GM12865 (cell line): ENCODE measurements at regions not wholly inside any gene's neighbourhood (a gene's known extent, or its start where the extent isn't known, plus 50 kb on each side); places are given as distances from the start of the nearest gene placed in this dataset.
"Not testable (repeated sequence)": the region's sequence is repeated elsewhere in the genome, so short reads cannot be mapped to it uniquely, and the experiment has no call there.

ENCODE experiments used
- DNase-seq: peaks from one replicate; pipeline ENCODE4 v3.0.0; 2010; ENCODE audit warnings: low read depth
- H3K4me3 ChIP-seq: 2 replicates; pipeline ENCODE4 v1.5.1; 2011; ENCODE audit warnings: mild to moderate bottlenecking, low read depth, low read length, control low read depth
- TF ChIP-seq, protein P1 (sequence below): IDR thresholded peaks from 2 replicates; pipeline ENCODE4 v1.5.1; 2011; ENCODE audit warnings: low read length, control low read depth, low read depth, inconsistent platforms; ENCODE audit not compliant: insufficient read depth; ENCODE audit errors: missing control alignments

GRCh38 chr7:131038153-131038552 is 289.5 kb upstream of the MKLN1 start:
- TF ChIP-seq, protein P1, sequence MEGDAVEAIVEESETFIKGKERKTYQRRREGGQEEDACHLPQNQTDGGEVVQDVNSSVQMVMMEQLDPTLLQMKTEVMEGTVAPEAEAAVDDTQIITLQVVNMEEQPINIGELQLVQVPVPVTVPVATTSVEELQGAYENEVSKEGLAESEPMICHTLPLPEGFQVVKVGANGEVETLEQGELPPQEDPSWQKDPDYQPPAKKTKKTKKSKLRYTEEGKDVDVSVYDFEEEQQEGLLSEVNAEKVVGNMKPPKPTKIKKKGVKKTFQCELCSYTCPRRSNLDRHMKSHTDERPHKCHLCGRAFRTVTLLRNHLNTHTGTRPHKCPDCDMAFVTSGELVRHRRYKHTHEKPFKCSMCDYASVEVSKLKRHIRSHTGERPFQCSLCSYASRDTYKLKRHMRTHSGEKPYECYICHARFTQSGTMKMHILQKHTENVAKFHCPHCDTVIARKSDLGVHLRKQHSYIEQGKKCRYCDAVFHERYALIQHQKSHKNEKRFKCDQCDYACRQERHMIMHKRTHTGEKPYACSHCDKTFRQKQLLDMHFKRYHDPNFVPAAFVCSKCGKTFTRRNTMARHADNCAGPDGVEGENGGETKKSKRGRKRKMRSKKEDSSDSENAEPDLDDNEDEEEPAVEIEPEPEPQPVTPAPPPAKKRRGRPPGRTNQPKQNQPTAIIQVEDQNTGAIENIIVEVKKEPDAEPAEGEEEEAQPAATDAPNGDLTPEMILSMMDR = no peak
- no peak for DNase-seq
- H3K4me3 ChIP-seq = no peak overlapping the region

- TF ChIP-seq, protein P1 = no peak
- DNase-seq = no peak
- no peak overlapping the region for H3K4me3 ChIP-seq
Measured at GRCh38 chr7:131039355-131039762, 288.3 kb upstream of the MKLN1 start.

DNA sequence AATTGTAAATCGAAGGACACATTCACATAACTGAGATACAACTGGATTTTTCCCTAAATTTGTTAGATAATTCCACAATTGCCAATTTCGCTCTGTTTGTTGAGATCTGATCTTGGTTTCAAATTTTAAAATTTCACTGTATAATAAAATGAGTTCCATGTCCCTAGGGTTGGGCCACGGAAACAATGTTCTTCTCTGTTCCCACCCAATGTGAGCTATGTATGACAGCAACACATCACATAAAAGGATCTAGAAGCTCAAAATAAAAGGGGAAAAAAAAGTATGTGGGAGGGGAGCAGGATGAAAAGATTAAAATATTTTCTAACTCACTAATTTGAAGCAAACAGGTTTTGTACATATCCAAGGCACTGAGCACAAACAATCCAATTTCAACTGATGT is 287.8 kb upstream of the MKLN1 start:
- no peak overlapping the region for H3K4me3 ChIP-seq
- TF ChIP-seq, protein P1 = no peak
- no peak for DNase-seq

DNA sequence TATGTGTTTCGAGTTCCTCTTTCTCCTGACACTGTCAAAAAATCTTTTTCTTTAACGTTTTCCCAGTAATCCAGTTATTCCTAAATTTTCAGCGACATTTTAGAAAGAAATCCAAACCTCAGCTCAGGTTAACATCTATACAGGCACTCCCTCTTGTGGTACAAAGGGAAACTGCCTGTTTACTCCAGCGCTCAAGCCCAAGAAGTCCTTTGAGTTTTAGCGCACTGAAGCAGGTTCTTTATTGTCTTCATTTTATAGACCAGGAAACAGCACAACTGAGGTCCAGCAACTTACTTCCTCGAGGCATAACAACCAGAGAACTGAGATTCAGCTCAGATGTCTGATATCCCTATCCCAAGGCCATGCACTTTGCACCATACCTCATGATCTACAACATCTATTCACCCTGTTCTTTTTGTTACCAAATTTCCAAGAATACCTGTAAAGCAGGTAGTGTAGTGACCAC is 287.2 kb upstream of the MKLN1 start:
- TF ChIP-seq, protein P1 = peak; percentile 92
- H3K4me3 ChIP-seq = no peak overlapping the region
- peak; percentile 82 for DNase-seq

GRCh38 chr7:131041012-131041695 is 286.5 kb upstream of the MKLN1 start:
- not testable (repeated sequence) for DNase-seq, H3K4me3 ChIP-seq

GRCh38 chr7:131042269-131043160 is 285.2 kb upstream of the MKLN1 start:
- TF ChIP-seq, protein P1 = no peak
- no peak for DNase-seq
- no peak overlapping the region for H3K4me3 ChIP-seq

DNA sequence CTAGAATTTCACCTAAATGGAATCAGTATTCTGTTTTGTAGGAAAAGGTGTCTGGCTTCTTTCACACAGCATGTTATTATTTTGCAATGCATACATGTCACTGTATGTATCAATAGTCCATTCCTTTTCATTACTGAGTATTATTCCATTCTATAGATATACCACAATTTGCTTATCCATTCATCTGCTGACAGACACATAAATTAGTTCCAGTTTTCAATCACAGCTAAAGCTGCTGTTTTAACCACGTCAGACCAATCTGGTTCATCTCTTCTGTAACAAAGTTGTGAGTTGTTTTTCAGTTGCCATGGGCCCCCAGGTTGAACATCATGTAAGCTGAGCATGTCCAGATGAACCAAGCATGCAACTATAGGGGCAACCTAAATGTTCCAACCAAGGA is 282.1 kb upstream of the MKLN1 start:
- TF ChIP-seq, protein P1 = no peak
- no peak overlapping the region for H3K4me3 ChIP-seq
- DNase-seq = no peak
